ENCODE measurements at regions not wholly inside any gene's neighbourhood (a gene's known extent, or its start where the extent isn't known, plus 50 kb on each side); places are given as distances from the start of the nearest gene placed in this dataset.
A peak's percentile ranks its signal among the peaks of the same experiment; 100 is the strongest.

DNA sequence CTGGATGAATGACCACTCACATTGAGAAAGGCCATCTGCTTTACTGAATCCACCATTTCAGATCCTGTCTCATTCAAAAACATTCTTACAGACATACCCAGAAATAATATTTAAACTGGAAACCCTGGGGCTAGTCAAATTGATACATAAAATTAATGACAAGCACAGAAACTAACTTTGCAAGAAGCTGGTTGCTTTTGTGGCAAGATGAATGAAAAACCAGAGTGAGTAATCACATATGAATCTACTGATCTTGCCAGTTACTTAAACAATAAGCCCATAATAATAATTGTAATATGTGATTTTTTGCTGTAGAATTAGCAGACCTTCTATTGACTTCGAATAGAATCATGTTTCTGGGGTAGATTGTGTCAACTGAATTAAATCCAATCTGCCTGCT, 235.1 kb downstream of the PPARGC1A start:
- DNase-seq, result no peak

DNA sequence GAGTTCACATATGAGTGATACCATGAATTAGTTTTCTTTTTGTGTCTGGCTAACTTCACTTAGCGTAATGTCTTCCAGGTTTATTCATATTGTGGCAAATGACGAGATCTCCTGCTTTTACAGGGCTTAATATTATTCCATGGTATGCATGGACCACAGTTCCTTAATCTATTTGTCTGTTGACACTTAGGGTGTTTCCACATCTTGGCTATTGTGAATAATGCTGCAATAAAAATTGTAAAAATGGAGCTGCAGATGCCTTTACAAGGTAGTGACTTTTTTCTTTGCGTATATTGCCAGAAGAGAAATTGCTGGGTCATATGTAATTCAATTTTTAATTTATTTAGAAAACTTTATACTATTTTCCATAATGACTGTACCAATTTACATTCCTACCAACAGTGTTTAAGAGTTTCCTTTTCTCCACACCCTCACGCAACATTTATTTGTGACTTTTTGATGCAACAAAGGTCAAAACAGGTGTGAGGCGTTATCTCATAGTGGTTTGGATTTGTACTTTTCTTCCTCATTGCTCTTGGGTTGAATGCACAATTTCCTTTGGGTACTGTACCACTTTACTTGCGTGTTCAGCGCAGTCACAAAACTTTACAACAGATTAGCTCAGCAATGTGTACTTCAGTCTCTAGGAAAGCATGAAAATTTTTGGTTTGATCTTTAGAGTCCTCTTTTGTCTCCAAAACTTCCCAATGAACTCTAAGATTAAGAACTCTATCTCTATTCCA, 240.8 kb downstream of the PPARGC1A start:
- DNase-seq, result no peak

DNA sequence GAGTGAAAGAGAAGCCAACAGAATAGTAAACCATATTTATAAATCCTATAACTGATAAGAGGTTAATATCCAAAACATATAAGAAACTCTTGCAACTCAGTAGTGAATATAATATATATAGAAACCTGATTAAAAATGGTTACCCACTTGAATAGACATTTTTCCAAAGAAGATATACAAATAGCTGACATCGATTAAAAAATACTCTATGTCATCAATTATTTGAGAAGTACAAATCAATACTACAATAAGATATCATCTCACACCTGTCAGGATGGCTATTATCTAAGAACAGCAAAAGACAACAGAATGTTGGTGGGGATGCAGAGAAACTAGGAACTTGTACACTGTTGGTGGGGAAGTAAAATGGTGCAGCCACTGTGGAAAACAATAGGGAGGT, 254.4 kb downstream of the PPARGC1A start:
- DNase-seq, result no peak

DNA sequence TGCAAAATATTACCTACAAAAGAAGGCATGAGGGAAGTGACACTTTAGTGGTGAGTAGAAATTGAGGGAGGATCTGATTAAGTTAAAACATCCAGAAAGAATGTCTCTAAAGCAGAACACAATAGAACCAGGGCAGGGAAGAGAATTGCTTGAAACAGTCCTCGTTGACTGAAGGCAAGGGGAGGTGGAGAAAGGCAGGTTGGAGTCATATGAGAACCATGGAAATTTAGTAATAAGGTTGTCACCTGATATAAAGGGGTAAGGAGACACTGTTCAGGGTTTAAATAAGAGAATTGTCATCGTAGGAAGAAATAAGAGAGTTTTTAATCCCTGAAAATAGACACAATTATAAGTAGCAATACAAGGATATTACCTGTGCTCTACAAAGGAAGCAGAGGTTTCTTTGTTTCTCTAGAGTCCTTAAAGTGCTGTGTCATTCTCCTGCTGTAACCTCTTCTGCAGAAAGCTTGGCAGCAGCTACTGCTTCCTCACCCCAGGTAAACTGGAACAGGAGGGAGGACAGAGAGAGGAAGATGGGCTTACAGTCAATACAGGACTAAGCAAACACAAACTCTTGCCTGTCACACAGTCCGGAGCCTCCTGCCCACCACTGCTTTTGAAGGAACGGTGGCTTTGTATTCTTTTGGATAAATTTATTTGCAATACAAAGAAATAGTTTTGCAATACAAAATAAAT, 258.4 kb downstream of the PPARGC1A start:
- DNase-seq, result peak; percentile 0

DNA sequence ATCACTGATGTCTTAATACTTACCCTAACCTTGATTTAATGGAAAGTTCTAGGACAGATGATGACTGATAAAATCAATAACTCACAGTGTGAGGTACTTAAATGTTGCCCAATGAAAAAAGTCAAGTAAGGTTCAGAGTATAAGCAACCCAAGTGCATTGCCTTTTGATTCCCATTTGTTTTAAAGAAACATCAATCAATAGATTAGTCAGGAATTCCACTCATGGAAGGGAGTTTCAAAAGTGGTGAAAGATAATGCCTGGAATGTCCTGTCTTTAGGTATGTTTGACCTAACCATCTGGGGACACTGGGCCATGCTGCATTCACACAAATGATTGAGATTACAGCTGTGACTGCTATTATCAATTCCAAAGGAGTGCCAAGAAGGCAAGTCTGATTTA, 259.7 kb downstream of the PPARGC1A start:
- DNase-seq, result no peak

DNA sequence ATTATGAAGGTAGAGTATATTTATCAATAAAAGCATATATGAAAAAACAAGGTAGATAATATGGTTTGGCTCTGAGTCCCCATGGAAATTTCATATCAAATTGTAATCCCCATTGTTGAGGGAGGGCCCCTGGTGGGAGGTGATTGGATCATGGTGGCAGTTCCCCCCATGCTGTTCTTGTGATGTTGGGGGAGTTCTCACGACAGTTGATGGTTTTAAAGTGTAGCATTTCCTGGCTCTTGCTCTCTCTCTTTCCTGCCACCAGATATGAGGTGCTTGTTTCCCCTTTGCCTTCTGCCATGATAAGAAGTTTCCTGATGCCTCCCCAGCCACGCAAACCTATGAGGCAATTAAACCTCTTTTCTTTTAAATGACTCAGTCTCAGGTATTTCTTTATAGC, 260.4 kb downstream of the PPARGC1A start:
- DNase-seq, result no peak

DNA sequence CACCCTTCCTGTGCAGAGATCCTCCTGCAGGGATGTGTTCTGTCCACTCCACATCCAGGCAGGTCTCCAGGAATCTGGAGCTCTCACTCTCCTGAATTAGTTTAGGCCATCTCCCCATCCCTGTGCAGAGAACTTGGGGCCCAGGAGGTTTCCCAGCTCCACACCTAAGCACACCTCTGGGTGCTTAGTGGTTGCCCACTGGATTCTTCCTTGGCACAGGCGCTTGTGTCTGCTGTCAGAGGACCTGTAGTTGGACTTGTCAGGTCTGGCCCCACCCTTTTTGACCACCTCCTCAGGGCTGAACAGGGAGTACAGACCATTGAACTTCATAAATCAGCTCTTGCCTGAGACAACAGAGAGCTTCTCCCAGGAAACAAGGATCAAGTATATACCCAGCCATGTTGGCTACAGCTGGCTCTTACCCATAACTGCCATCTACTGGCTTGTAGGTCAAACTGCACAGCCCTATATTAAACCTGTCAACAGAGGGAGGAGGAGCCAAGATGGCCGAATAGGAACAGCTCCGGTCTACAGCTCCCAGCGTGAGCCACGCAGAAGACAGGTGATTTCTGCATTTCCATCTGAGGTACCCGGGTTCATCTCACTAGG, 275.5 kb downstream of the PPARGC1A start:
- no peak for DNase-seq

DNA sequence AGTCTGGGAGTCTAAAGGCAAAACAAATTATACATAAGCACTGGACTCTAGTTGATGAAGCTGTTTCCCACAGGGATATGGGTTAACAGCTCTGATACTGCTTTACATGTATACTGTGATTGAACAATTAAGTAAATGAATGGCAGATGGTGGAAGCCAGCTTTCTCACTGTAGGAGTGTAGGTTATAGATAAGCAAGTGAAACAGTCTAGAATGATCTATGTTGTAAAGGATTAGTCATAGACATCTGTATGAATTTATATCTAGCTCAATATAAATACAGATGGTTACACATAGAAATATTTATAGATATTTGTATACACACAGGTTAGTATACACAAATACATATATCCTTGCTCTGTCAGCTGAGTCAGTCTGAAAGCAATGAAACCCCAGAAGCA, 276.1 kb downstream of the PPARGC1A start:
- no peak for DNase-seq

DNA sequence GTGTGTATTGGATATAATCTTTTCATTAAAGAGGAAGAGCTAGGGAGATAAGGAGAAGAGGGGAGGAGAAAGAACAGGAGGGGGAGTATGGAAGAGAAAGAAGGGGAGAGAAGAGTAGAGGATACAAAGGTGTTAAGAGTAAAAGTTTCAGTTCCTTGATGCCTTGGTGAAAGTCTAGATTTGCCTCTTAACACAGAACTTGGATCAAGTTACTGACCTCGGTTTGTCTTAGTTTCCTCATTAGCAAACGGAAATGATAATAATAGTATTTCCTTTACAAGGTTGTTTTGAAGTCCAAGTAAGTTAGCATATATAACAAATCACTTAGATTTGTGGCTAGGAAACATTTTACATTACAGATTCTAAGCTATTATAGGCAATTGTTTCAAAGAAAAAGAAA, 287.1 kb downstream of the PPARGC1A start:
- DNase-seq, result no peak

DNA sequence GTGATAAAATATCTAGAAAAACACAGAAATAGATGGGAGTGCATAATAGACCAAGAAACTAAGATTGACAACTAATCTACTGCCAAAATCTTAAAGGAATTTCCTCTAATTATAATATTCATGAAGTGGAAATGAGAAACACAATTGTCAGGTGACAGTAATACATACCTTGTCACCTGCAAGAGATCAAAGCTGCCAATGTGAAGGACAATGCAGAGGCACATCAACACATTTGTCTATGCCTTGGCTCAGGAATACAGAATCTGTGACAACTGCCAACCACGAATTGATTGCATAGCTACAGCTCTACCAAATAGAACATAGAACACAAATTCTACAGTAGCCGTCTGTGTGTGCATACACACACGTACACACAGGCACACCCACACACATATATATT, 295.7 kb downstream of the PPARGC1A start:
- DNase-seq, result no peak

DNA sequence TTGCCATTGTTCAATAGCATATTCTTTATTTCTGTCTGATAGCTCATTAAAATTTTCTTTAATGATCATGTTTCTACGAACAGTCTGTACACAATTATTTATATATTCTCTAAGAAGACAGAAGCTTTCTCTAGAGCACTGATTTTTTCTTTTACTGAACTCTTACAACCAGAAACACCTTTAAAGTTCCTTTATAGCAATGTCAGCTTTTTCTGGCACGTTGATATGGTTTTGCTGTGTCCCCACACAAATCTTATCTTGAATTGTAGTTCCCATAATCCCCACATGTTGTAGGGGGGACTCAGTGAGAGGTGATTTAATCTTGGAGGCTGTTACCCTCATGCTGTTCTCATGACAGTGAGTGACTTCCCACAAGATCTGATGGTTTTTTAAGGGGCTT, 299.4 kb downstream of the PPARGC1A start:
- DNase-seq, result no peak

DNA sequence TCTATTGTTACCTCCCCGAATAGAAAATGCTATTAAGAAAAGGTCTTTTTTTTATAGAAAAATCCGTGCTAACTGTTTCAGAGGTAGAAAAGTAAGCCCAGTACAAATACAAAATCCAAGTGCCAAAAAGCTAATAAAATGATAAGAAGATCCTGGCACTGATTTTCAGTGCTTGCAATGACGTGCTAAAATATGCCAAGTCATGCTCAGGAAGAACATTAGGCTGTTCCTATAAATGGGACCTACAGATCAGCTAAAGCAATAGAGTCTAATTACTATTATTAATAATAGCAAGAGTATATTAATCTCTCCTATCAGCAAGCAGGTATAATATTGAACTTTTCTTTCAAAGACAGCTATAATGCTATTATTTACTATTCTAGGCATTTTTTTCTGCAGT, 305.8 kb downstream of the PPARGC1A start:
- DNase-seq, result no peak

DNA sequence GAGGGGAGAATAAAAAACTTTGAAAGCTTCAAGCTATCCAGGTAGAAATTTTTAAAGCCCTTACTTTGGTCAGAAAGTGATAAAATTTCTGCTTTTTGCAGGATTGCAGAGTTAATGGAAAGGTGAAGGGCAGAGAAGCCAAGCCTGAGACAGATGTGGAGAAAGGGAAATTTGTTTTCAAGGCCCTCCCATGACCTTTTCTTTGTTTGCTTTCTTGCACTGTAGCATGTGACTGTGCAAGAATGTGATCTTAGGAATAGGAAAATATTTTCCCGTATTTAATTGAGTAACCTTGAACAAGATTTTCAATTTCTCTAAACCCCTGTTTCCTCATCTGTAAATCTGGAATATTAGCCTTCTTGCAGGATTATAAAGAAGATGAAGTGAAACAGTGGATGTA, 307.2 kb downstream of the PPARGC1A start:
- no peak for DNase-seq

DNA sequence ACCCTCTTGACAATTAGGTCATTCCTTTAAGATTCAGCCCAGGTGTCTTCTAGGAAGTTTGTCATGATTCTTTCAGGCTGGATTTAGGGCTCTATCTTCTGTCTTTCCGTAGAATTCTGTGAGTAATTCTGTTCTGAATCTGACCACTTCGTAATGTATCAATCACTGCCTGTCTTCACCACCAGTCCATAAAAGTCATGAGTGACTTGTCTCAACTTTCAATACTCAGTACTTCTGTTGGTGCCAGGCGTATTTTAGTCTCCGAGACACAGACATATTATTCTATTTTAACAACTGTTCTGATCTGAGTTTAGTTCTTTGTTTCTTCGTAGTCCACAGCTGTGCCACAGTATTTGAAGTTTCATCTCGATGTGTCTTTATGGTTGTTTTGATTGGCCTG, 310.7 kb downstream of the PPARGC1A start:
- no peak for DNase-seq

DNA sequence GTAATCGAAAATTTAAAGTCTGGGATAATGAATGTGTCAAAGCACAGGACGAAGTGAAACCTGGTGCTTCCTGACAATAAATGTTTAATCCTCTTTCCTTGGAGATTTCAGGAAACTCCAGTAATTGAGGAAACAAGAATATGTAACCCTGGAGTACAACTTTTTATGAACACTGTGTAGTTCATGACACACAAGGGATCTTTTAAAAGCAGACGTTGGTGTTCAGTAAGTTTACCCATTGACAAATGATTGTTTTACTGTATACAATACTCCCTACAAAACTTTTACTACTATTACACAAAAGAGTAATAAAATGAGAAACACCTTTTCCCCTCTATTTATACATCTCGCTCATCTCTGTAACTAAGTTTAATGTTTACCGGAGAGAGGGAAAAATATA, 312.4 kb downstream of the PPARGC1A start:
- DNase-seq, result no peak

DNA sequence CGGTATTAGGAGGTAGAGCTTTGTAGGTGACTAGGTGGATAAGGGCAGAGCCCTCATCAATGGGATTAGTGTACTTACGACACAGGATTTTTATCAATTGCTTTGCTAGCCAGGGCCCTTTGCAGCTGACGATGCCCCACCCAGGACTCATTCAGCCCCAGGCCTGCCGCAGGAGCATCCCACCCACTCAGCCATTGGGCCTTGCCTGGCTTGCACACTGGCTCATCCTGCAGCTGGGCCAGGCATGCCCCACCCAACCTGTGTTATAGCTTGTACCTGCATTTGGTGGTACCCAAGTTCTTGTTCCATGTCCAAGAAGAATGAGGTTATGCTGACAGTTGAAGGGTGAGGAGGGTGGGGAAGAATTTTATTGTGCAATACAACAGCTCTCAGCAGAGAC, 317.5 kb downstream of the PPARGC1A start:
- no peak for DNase-seq

DNA sequence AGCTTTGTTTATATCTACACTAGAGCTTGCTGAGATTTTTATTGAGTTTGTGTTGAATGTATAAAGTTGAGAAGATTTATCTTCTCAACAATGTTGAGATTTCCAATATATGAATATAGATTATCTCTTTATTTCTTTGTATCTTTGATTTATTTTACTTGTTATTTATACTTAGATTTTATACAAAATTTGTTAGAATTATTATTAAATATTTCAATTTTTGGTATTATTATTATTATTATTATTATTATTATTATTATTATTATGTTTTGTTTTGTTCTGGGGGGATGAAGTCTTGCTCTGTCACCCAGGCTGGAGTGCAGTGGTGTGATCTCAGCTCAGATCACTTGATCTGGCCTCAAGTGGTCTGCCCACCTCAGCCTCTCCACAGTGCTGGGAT, 322.5 kb downstream of the PPARGC1A start:
- DNase-seq, result no peak

DNA sequence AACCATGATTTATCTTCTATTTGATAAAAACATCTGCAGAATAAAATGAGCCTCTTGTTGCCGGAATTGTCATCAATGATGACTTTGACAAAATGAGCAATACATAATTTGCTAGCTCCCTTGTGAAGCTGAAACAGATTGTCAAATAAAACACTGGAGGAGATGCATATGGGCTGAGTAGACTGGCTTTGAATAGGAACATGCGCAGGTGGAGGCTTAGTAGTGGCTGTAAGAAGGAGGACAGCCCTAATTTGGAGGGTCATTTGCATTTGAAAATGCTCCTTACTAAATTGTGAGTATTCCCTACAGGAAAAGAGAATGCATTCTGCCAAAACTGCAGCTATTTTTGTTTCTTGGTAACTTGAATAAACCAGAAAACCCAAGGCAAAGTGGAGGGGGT, 329.1 kb downstream of the PPARGC1A start:
- no peak for DNase-seq

DNA sequence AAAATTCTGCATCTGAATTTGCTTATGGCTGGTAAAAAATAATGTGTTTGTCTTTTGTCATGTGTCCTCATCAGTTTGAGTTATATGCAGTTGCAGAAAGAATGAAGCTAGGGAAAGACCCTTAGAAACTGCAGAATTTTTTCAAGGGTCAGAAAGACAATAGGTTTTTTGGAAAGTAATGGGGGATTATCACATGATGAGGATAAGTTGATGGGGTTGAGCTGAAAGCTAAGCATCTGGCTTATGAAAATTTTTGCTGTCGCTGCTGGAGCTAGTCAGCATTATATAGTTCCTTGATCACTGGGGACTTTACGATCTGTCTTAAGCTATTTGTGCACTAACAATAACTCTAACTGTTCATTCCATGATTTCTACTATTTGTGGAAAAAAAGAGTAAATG, 331.7 kb downstream of the PPARGC1A start:
- no peak for DNase-seq

DNA sequence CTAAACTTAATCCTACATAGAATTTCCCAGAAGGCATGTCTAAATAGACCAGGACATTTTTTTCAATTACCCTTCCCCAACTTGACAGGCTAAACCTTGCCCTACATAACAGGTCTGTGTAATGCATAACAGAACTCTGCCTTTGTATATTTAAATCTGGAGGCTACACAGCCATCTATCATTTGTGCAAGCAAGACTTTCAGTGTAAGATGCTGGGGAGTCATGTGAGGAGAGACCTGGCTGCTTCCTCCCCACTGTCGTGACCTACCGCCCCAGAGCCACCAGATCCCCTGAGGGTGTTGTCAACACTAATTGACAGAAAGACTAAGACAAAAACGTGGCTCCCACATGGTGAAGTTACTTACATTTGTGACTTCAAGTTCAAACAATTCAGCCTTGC, 342.2 kb downstream of the PPARGC1A start:
- DNase-seq, result no peak

DNA sequence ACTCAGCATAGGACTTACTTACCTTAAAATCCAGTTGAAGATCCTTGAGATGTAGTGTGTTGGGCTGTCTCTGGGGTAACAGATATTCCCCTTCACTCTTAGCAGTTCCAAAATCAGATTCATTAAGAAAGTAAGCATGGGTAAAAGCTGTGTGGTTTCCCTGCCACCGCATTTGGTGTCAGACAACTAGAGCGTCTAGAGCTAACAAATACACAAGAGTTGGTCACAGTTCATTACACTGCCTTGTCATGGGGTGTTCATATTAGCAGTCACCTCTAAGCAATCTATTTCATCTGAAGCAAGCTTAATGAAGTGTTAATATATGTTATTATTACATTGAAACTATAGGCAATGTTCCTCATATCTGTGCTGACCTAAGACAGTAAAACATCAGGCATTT, 342.8 kb downstream of the PPARGC1A start:
- DNase-seq, result no peak

DNA sequence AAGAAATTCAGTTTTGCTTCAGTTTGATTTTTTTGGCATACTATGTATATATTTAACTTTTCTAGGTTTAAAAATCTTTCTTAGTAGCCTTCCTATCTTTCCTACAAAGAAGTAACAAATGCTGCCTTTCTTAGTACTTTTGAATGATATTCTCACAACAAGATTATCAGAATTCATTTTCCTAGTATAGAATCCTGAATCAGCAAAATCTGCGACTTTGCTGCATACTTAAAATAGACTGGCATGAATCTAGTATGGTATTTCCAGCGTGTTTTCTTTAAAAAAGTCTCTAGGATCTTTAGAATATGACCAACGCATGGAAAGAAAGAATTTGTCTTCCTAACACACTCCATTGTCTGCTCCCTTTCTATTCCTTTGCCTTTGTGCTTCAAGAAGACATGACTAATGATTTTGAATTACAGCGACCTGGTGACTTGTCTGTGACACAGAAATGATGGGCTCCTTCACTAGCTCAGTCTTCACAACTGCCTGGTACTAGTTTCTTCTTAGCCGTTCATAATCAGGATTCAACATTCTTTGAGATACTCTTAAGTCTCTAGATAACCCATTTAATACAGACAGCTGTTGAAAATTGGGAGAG, 349.8 kb downstream of the PPARGC1A start:
- no peak for DNase-seq

DNA sequence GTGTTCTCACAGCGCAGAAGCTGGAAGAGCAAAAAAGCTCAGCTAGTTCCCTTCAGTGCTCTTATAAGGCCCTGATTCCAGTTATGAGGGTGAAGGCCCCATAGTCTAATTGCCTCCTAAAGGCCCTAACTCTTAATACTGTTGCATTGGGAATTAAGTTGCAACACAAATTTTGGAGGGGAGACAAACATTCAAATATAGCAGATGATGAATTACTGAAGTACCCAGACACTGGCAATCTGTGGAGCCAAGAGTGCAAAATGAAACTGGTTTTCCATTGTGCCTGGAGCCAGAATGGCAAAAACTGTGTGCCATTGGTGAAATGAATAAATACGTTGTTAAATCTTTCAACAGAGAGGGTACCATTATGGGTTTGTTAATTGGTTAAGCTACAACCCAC, 356.0 kb downstream of the PPARGC1A start:
- DNase-seq, result no peak

DNA sequence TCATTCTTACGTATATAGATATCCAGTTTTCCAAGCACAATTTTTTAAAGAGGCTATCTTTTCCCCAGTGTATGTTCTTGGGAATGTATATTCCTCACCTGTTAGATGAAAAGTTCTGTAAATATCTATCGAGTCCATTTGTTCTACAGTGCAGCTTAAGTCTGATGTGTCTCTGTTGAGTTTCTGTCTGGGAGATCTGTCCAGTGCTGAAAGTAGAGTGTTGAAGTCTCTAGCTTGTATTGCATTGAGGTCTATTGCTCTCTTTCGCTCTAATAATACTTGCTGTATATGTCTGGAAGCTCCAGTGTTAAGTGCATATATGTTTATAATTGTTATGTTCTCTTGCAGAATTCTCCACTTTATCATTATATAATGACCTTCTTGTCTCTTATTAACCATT, 373.1 kb downstream of the PPARGC1A start:
- DNase-seq, result no peak

All from NCI-H510A (cell line).